CD4-positive, alpha-beta T cell treated with Interleukin-17A for 1 hour (primary cell): ENCODE measurements at regions not wholly inside any gene's neighbourhood (a gene's known extent, or its start where the extent isn't known, plus 50 kb on each side); places are given as distances from the start of the nearest gene placed in this dataset.
"Not testable (repeated sequence)": the region's sequence is repeated elsewhere in the genome, so short reads cannot be mapped to it uniquely, and the experiment has no call there.

Experiments used
- DNase-seq: peaks from one replicate; pipeline ENCODE4 v3.0.0-alpha.2; 2020

DNA sequence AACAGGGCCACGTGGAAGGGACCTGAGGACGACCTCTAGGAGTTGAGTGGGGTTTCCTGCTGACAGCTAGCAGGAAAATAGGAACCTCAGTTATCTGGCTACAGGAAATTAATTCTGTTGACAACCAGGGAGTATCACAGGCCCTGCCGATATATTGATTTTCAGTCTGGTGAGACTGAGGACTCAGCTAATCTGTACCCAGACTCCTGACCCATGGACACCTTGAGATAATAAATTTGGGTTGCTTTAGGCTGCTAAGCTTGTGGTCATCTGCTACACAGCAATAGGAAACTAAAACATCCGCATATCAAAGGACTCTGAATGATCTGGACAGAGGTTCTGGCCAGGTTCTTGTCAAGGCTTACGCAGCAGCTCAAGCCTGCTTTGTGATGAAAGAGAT, 80.8 kb upstream of the CNEP1R1 start:
- no peak for DNase-seq

DNA sequence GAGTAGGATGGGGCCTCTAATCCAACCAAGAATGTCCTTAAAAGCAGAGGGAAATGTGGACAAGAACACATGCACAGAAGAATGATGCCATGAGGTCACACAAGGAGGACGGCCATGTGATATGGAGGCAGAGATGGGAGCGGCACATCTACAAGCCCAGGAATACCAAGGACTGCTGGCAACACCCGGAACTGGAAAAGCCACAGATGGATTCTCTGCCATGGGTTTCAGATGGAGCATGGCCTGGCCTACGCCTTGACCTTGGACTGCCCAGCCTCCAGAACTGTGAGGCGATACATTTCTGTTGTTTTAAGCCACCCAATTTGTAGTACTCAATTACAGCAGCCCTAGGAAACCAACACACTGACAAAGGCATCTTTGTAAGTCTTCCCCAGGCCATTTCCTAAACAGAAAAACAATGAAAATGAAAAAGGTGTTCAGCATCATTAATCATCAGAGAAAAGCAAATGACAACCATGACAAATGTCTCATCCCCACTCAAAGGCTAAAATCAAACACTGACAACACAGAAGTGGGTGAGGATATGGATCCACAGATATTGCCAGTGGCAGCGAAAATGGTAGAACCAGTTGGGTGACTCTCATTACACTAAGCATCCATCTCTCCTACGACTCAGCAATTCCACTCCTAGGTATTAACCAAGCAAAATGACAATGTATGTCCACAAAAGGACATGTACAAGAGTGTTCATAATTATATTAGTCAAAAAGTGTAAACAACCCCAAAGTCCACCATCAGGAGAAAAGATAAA, 76.9 kb upstream of the CNEP1R1 start:
- no peak for DNase-seq

DNA sequence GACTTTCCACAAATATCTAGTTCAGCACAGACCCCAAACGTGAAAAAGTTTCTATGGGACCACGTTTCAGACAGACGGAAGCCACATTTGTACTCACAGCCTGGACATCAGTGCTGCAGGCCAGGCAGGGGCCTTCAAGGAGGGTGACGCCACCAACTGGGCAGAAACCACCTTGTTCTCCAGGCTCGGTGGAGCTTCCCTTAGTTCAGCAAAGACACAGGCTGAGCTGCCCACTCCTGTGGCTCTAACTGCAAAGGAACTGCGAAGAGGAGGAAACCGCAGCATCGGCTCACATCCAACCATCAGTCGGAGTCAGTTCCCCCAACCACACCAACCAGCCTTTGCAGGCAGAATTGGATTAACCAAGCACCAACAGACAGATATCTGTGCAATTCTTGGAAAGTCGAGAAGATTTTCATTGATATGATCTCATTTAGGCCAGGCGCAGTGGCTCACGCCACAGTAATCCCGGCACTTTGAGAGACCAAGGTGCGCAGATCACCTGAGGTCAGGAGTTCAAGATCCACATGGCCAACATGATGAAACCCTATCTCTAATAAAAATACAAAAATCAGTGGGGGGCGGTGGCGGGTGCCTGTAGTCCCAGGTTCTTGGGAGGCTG, 73.3 kb upstream of the CNEP1R1 start:
- DNase-seq, result no peak

DNA sequence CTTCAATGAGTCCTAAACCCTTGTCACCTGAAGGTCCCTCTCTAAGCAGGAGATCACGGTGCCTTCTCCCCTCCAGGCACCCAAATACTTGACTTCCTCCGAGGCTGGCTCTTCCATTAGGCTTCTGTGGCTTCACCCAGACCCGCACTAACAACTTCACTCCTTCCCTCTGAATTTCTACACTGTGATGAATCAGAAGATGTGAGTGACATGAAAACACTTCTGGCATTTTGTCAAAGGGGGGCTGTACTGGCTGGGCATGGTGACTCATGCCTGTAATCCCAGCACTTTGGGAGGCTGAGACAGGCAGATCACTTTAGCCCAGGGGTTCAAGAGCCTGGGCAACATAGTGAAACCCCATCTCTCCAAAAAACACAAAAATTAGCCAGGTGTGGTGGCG, 72.6 kb upstream of the CNEP1R1 start:
- DNase-seq, result no peak

DNA sequence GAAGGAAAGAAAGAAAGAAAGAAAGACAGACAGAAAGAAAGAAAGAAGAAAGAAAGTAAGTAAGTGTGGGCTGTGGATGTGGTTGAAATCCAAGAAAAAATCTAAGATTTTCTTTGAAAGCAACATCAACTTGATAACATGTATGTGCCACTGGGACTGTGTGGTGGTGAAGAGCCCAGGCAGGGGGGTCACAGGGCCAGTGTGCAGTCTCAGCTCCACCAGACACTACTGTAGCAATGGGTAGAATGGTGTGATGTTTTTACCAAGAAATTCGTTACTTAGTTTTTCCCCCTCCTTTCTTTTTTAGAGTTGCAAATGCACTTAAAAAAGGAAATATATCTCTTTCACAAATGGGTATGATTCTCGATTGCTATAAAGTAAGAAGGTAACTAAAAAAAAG, 71.9 kb upstream of the CNEP1R1 start:
- no peak for DNase-seq

DNA sequence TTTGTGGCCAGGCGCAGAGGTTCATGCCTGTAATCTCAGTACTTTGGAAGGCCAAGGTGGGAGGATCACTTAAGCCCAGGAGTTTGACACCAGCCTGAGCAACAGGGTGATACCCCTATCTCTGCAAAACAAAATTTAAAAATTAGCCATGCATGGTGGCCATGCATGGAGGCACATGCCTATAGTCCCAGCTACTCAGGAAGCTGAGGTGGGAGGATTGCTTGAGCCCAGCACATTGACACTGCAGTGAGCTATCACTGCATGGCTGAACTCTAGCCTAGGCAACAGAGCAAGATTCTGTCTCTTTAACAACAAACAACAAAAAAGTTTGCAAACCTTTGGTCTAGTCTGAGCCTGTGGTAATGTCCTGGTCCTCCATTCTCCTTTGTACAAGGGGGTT, 69.2 kb upstream of the CNEP1R1 start:
- no peak for DNase-seq

DNA sequence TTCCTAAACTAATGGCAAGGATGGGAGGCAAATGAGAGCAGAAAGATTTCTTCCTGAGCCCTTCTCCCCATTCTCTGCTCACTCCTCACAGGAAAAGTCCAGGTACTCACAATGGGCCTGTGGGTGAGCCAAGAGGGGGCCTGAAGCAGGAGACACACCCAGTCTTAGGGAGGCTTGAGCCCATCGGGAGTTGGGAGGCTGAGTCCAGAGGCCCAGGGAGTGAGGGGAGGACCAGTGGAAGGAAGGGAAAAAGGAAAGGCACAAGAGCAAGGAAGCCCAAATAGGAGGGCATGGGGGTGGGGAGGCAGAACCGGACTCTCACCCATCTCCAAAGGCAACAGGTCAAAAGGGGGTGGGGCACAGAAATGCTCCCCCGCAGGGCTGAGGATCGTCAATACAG, 68.1 kb upstream of the CNEP1R1 start:
- no peak for DNase-seq

DNA sequence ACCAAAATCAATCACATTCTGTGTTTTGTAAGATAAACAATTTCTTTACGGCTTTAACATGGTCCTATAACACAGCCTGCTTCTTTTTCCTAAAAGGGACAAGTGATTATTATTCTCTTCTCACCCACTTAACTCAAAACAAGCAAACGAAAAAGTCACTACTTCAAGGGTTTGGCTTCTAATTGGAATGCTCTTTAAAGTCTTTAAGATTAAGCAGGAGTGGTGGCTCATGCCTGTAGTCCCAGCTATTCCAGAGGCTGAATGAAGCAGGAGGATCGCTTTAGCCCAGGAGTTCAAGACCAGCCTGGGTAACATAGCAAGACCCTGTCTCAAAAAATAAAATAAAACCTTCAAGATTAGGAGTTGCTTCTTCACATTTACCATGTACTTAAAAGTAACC, 66.6 kb upstream of the CNEP1R1 start:
- DNase-seq, result no peak

DNA sequence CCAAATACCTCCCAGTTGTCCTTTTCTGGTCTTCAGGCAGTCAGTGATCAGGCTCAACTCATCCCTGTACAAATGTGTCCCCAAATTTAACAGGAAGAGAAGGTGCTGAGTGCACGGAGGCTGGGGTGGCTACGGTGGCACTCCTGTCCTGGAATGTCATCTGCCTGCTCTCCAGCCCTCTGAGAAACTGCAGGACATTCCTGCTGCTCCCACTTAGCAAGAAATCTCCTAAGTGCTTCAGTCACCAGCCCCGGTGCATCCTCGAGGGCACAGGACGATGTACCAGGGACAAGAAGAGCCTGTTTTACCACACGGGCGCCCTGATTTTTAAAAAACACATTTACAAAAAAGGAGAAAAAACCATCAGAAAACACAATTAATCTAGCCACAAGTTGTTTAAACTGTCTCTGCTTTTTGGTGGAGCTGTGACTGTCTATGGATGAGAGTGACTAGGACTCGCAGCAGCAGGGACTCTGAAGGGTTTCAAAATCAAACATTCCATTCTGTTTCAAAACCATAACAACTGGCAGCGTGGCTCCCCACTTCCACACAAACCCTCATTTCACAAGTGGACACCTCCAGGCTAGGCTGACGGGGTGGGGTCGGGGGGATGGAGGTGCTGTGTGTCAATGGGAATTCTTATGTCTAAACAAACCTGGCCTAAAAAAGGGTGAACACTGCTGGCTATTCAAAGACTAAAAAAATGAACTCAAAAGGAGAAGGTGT, 65.3 kb upstream of the CNEP1R1 start:
- no peak for DNase-seq

DNA sequence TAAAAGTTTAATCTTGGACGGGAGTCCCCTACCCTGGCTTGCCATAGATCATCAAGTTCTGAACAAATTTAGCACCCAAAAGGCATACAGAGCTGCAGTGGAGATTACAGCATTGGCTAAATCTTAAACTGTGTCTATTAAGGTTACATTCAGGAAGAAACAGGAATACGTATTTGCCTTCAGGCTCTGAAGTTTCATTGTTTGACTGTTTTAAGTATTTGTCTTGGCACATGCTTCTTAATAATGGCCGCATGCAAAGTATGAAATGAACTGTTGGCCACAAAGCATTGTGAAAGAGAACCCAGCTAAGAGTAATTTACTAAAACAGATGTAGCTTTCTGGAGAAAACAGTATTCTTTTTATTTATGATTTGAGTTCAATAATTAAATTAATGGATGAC, 63.9 kb upstream of the CNEP1R1 start:
- no peak for DNase-seq

DNA sequence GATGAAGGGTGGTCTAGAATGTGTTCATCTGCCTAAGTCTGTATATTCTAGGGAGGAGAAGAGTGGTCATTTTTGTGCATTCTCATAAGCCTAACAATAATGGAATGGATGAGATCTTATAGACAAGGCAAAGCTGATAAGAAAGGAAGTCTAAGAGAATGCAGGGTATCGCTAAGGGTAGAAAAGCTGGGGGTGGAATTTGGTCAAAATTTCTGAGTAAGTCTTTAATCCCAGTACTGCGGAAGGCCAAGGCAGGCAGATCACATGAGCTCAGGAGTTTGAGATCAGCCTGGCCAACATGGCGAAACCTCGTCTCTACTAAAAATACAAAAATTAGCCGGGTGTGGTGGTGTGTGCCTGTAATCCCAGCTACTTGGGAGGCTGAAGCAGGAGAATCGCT, 62.5 kb upstream of the CNEP1R1 start:
- not testable (repeated sequence) for DNase-seq

DNA sequence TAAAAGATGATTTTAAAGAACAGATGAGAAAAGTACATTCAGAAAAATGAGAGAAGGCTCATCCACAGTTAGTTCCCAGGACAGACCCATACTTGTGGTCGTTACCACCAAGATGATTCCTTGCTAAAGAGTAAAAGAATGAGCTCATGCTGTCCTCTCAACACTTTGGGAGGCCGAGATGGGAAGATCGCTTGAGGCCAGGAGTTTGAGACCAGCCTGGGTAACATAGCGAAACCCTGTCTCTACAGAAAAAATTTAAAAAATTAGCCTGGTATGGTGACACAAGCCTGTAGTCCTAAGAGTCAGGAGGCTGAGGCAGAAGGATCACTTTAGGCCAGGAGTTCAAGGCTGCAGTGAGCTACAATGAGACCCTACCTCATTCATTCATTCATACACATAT, 60.7 kb upstream of the CNEP1R1 start:
- DNase-seq, result no peak

DNA sequence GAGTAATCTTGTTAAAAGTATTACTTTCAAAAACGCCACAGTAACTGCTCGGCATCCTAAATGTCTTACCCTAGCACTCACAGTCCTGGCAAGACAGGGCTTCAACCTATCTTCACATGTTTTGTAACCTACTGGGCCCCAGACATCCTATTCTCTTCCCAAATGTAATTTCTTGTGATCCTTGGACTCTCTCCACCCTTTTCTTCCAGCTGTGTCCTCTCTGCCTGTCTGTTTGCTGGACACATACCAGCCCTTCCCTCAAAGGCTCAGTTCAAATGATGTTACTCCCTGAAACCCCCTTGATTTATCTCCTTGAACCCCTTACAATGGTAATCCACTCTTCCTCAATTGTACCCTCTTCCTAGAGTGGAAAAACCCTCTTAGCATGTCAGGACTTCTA, 60.1 kb upstream of the CNEP1R1 start:
- no peak for DNase-seq

DNA sequence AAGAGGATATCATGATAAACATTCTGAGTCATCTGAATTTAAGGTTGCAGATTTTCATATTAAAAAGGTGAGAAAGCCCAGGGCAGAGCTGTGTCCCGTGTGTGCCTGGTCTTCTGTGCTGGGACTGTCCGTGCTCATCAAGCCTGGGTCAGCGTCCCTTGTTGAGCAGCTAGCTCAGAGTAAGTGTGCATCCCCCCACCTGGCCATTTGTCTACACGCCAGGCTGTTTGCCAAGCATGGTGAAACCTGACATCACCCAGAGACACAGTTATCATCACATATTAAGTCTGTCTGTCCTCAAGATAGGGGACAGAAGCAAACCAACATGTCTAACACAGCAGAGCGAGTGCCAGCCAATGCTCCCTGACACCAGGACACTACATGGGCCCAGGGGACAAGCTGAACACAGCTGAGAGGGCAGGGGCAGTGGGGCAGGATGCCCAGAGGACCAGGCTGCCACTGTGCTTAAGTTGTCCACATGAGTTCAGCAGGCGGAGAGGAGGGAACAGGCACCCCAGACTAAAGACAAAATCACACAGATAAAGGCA, 57.9 kb upstream of the CNEP1R1 start:
- DNase-seq, result no peak

DNA sequence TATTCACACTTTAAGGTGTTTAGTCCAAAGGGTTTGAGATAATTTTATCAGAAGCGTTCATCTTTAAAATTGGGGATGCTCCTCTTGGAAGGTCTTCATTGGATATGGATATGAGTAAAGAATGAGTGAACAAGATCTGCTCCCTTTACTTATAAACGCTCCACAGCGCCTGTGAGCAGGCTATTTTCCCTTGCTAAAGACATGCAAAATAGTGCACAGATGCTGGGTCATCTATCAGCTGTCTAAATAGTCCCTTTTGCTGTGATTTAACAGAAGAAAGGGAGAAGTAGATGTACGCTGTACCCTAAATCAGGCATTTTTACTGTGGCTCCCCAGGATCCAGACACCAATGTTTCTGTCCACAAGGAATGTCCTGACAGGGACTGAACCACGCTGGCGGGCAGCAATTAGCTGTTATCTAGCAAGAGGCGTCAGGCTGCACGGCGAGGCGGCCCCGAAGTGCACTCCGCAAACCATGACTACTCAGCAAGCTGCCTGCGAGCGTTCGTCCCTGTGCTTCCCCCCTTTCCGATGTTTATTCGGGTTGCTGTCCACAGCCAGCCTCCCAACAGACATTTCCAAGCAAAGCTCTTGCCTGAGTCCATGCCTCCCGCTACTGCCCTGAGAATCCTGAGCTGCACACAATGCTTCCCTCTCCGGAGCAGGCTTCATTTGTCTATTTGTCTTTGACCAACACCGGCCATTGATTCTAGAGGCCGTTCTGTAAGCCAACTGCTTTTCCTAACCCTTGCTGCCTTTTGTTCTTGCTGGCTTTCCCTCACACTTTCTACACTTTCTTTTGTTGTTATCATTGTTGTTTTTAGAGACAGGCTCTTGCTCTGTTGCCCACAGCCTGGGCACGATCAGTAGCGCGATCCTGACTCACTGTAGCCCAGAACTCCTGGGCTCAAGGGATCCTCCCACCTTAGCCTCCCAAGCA, 55.7 kb upstream of the CNEP1R1 start:
- DNase-seq, result no peak

DNA sequence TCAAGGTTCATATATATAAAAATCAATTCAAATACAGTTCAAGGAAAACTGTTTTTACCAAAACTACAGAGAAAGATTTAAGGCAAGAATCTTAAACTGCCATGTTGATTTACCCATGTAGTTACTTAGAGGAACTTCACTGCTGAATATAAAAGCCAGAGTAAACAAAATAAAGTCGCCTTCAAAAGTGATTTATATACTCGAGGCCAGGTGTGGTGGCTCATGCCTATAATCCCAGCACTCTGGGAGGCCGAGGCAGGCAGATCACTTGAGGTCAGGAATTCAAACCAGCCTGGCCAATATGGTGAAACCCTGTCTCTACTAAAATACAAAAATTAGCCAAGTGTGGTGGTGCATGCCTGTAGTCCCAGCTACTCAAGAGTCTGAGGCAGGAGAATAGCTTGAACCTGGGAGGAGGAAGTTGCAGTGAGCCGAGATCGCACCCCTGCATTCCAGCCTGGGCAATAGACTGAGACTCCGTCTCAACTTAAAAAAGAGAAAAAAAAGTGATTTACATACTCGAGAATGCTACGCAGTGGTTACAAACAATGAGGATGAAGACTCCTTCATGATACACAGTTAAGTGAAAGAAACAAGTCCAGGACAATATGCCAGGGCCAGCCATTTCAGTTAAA, 54.1 kb upstream of the CNEP1R1 start:
- no peak for DNase-seq

DNA sequence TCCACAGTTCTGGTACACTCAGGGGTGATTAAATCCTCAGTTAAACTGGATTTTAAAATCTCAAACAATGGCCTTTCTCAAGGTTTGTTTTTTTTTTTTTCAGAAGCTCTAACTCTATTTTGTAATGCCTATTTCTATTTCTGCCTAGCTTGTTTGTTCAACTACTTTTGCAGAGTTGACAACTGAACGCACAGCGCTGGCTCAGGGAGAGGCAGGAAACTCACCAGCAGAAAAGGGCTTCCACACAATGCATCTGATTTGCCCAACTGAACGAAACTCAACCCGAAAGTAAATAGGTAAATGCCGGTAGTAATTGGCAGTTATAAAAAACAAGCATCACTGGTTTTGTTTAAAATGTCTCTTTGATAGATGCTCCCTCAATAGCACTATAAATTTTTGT, 52.7 kb upstream of the CNEP1R1 start:
- DNase-seq, result no peak

DNA sequence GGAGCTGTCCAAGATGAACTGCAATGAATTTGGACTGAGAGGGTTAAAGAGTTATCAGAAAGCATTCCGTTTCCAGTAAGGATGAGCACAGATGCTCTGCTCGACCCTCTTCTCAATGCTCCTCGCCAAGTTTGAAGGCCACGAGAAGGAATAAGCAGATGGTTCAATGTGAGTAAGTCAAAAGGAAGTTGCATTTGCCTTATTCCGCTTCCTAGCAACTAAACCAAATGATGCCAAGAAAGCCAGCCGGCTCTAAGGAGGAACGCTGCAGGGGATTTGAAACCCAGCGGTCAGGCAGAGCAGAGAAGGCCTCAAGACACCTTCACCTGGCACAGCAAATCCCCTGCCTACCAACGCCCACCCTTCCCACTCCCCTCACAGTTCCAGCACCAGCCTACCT, 52.1 kb upstream of the CNEP1R1 start:
- DNase-seq, result no peak
